DMS 273 (cell line): ENCODE measurements at regions not wholly inside any gene's neighbourhood (a gene's known extent, or its start where the extent isn't known, plus 50 kb on each side); places are given as distances from the start of the nearest gene placed in this dataset.
"Not testable (repeated sequence)": the region's sequence is repeated elsewhere in the genome, so short reads cannot be mapped to it uniquely, and the experiment has no call there.

Source experiments
- DNase-seq: peaks from one replicate; lab custom pipeline; 2025; ENCODE audit not compliant: unreplicated experiment; lab: John Stamatoyannopoulos, UW

DNA sequence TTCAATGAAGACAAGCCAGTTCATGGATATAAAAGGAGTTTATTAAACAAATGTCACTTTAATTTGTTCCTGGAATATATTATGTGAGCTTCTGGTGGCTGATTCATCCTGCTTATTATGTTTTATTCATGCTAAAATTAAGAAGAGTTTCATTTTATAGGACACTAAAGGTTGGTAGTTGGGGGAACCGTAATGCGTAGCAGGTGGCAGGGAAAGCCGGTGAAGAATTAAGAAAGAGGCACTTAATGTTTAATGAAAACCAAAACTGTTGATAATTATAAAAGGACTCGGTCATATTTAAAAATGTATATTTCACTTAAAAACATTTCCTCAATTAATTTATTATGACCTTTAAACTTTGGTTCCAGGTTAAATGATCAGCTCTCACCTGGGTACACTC is 94.3 kb downstream of the XKR3 start:
- DNase-seq, result not testable (repeated sequence)

DNA sequence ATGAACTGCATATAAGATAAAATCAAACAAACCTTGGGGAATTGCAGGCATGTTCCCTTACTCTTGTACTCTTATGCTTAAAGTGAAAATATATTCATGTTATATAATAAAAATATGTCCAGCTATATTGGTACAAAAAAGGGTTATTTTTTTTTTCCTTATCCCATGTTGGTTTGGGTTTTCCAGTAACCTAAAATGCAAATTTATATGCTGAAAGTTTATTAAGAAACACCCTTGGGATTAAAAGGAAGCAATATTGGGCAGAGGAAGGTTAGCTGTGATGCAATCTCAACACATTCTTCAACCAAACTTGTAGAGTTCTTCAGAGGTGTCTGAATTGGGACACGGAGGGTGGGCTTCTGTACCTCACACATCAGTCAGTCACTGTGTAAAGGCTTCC is 97.7 kb downstream of the XKR3 start:
- DNase-seq, result not testable (repeated sequence)

DNA sequence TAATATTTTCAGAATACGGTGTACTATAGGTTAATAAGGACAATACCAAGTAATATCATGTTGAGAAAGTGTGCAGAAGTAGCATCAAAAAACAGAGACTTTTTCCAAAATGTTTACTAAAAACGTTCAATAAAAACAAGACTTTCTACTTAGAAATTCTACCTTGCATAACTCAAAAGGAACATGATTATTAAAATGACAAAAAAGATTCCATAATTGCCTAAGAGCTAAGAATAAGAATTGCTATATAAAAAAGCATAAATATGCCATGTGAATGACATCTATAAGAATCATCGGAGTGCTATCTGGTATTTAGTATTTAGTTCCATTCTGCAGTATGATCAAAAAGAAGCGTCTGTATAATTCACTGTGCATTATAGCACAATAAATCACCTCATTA is 102.0 kb downstream of the XKR3 start:
- DNase-seq, result not testable (repeated sequence)

DNA sequence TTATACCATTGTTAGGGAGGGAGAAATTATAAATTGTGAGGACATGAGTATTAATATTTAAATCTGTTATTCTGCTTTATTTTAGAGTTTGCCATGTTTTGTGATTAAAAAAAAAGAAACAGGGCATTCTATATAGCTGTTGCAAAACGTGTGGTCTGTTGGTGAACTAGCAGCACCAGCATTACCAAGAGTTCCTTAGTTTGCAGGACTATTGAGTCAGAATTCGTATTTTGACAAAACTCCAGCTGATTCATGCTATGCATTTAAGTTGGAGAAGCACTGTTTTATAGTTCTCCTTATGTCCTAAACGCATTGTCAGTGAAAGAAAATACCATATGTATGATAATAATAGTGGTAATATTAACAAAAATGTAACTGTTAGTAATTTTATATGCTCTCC is 102.6 kb downstream of the XKR3 start:
- DNase-seq, result not testable (repeated sequence)

DNA sequence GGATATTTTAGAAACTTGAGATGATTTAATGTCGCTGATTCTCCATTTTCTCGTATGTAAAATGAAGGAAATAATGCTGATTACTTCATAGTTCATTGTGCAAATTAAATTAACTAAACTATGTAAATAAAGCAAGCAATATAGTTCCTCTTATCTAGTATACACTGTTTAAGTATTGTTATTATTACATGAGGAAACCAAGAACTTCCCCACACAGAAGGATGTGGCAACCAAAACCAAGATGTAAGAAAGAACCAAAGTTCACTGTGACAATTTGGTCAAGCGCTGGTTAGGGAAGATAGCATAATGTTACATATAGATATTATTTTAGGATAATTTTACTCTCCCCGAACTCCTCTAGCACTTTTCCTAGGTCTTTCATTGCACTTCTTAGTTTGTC is 103.2 kb downstream of the XKR3 start:
- no peak for DNase-seq

DNA sequence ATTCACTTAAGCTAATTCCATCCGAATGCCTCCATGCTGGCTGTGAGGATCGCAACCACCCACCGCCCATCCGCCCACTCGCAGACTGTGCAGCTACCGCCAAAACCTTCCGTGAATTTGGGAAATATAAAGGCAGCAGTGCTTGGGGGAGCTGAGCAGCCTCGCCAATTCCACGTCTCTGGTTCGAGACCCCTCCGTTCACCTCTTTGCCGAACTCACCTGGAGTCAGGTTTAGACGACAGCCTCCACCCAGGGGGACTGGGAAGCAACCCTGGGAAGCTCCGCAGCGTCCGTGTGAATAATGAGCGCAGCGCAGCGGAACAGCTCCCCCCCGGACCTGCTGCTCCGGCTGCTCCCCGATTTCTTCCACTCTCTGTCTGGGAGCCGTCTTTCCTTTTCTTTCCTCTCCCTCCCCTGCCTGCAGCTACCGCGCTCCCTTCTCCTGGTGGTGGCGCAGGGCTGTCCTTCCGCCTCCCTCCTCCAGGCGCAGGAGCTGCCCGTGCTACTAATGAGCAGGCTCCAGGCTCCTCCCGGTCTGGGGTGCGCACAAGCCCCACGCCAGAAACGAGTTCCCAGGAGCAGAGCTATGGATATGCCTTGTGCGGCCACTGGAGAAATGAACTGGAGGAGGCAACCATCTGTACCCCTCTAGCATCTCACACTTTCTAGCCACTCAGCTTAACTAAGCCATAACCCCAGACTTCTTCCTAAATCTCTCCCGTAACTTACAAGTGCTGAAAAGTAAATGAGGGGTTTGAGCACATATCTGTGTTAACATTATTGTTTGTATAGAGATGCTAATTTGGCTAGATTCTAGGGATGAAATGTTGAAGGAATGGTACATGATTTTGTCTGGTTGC is 107.3 kb downstream of the XKR3 start:
- no peak for DNase-seq

DNA sequence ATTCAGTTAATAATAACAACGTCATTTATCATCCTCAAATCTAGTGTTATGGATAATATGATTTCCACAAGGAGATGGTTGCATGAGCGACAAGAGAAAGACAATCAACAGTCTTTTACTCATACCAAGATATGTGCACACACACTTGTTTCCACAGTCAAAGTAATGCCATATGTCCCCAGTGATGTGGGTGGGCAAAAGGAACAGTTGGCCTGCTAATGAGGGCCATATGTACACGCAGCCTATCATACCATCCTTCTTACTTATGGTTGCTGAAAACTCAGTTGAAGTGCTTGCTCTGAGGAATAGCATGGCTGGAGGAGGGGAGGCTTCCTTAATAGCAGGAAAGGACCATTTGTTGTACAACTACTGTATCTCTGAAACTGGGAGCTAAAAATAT is 110.6 kb downstream of the XKR3 start:
- DNase-seq, result peak; percentile 25

DNA sequence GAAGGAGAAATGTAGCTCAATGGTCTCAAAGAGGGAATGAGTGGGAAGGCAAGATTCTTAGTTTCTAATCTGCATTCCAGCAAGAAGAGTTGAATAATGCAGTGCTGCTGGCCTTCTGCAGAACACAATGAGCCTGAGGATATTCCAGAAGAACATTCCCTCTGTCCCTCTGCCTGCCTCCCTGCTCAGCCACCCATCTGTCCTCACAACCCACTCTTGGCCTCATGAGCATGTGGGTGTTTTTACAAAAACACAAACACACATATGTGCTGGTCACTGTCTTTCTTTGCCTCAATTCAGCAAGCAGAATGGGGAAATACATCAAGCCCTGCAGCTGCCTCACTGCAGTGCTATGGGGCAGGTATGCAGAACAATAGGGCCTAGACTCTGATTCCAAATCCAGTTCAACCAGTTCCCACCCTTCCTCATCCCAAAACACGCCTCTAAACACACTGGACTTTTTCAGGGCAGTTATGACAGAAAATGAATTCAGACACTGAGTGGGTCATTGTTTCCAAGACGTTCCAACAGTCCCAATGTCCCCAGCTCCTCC is 109.8 kb upstream of the CCT8L2 start:
- not testable (repeated sequence) for DNase-seq

DNA sequence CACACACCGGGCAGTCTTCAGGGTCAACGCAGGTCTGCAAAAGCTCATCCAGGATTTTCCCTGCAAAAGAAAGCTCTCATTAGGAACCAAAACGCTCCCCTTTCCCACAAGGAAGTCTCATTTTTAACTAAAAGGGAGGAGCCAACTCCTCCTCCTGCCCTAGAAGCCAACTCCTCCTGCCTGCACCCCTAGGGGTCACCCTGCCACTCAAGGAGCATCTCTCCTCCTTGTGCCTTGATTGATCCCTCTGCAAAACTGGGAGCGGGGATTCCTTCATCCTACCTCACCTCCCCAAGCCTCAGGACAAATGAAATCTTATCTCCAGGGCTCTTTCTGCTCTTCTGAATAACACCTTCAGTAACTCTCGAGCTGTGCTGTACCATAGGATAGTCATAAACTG is 107.8 kb upstream of the CCT8L2 start:
- DNase-seq, result not testable (repeated sequence)

DNA sequence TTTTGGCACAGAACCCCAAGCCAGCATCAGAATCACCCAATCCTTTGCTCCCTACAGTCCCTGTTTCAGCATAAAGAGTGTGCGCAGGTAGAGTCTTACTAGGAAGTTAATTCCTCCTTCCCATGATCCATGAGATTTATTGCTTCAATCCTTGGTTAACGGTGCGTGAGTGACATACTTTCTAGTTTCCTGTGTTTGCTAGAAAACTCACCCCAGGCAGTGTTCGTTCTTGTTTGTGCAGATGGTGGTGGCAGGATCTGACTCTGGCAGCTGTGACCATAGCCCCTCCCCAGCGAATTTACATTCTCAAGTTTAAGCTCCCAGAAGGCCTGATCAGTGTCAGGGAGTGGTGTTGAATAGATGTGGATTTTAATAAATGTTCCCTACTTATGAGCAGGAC is 106.7 kb upstream of the CCT8L2 start:
- no peak for DNase-seq

DNA sequence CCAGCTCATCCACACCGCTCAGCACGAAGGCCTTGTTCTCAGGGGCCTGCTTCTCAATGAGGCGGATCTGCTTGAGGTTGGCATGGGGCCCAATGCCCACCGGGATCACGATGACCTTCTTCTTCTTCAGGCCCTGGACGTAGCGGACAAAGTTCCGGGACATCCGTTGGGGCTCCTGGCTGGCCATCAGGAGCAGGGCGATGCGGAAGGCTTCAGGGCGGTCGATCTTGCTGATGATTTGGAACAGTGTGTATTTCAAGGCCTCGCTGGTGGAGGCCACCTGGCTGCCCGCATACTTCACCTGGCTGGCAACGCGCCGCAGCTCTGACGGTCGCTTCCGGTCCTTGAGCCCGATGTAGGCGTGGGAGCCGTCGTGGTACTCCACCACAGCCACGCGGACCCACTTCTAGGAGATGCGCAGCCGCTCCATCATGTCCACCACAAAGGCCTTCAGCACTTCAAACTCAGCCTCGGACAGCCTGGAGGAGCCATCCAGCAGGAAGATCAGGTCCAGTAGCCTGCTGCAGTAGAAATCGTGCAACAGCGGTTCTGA is 105.0 kb upstream of the CCT8L2 start:
- not testable (repeated sequence) for DNase-seq

DNA sequence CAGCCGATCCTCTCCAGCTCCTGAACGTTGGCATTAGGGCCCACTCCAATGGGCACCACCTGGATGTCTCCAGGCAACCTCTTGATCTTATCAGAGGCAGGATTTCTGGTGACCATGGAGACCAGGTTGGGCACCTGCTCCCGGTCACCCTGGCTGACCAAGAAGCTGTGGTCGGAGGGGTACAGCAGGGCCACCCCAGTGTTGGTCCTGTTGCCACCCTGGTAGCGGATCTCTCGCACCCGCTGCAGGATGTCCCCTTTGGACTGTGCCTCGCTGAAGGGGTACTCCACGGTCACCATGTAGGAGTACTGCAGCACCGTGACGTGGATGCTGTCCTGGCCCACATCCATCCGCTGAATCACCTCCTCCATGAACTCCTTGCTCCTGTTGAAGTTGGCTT is 104.3 kb upstream of the CCT8L2 start:
- not testable (repeated sequence) for DNase-seq

DNA sequence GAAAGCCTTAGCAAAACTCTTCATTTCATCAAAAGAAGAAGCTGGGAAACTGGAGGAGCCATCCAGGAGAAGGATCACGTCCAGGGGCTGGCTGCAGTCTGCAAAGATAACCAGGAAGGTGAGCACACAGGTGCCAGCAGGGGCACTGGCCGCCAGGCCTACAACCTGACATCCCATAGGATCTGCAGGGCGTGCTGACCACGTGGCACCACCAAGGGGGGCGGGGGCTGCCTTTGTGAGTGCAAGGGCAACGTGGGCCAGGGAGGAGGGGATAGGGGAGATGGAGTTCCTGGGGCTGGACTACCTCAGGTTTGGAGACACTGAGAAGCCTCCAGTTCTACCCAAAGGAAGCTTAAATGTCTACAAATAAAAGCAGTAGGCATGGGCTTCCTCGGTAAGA is 102.7 kb upstream of the CCT8L2 start:
- no peak for DNase-seq

DNA sequence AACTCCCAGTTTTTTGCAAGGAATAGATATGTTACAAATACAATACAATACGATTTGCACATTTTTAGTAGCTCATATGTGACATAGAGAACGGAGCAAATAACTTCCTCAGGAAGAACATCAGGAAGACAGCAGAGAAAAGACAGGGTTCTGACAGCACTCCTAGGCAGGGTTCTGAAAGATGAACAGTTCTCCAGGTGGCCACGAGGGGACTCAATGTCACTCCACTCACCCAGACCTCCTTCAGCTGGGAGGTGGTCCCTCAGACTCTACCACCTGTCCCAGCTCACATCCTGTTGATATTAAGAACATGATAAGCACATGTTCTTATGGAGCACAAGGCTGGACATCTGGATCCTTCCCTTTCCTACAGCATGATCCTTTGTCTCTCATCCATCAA is 101.1 kb upstream of the CCT8L2 start:
- DNase-seq, result not testable (repeated sequence)

DNA sequence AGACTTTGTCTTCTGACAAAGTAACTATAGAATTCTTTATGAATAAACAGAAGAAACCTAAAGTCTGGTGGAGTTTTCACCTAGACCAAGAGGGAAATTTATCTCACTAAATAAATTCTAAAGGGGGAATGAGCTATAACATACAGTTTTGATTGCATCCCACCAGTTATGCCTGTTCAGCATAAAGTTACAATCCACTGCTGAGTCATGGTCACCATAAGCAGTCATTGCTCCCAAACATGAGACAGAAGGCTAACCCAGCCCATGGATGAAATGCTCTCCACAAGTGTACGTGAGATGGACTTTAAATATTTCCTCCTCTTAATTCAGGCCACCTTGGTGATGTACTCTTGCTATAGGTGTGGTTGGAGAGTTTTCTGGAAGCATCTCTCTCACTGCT is 96.7 kb upstream of the CCT8L2 start:
- DNase-seq, result not testable (repeated sequence)

DNA sequence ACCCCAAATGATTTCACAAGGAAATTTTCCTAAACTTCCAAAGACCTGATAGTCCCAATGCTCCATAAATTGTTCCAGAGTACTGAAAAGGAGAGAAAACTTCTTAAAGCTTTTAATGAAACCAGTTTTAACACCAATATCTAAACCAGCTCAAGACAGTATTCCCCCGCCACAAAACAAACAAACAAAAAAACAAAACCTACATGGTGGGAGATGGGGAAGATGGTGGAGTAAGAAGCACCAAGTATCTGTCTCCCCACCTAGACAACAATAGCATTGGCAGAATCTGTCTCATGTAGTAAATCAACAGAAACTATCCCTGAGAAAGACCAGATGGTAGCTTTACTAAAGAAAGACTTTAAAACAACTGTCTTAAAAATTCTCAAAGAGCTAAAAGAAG is 88.7 kb upstream of the CCT8L2 start:
- DNase-seq, result not testable (repeated sequence)

DNA sequence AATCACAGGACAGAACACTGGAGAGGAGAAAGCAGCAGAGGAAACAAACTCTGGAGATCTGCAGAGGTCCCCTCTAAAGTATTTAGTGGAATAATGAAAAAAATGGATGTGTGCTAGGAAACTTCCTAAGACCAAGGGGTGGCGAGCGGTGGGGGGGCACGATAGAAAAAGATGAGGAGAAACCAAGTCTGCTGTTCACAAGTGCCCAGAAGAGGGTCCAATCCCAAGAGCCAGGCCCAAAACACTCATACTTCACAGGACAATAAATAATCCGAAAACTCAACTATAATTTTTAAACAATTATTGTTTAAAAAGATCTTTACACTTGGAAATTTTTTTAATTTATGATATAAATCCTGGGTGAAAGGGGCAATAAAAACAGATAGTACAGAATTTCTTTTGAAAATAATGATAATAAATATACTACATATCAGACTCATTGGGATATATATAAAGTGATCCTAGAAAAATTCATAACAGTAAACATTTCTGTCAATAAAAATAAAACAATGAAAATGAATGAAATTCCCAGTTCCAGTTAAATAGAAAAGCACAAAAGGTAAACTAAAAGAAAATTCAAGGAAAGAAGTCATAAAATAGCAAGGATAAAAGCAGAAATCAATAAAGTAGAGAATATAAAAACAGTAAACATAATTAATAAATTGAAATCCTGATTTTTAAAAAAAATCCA is 87.7 kb upstream of the CCT8L2 start:
- DNase-seq, result not testable (repeated sequence)

DNA sequence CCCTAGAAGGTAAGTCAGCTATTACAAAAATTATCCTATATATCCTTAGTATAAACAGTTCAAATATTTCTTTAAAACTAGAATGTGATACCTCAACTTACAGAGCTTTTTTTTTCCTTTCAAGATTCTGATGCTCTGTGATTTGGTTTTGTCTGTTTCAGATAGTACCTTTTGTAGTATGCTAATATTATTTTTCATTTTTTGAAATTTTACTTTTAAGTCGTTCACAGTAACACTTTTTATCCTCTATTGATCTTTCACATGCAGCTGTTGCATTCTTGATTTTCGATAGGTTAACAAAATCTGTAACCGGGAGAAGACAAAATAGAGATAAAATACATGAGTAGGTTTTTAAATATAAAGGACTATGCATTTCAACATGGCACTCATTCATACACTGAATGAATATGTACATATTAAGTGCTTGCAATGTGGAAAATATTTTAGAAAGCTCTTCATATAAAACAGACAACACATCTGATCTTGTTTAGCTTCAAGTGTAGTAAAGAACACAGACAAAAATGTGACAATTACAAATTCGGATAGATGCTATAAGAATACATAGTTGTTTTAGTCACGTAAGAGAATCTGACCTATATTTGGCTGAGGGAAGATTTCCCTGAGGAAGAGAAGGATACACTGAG is 86.7 kb upstream of the CCT8L2 start:
- not testable (repeated sequence) for DNase-seq

DNA sequence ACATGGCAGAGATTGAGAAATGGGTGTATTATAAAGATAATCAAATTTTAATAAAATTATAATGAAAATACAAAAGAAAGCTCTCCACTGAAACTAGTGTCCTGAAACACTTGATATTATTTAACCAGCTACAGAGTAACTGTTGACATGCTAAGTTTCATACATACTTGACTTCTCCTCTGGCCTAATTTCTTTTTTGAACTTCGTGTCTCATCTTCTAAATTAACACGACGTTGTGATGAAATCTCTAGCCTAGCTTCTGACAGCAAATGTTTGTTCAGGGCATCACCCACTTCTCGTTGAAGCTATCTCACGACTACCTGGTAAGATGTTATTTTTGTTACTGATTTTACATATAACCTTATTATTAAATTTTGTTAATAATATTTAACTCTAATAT is 80.8 kb upstream of the CCT8L2 start:
- not testable (repeated sequence) for DNase-seq

DNA sequence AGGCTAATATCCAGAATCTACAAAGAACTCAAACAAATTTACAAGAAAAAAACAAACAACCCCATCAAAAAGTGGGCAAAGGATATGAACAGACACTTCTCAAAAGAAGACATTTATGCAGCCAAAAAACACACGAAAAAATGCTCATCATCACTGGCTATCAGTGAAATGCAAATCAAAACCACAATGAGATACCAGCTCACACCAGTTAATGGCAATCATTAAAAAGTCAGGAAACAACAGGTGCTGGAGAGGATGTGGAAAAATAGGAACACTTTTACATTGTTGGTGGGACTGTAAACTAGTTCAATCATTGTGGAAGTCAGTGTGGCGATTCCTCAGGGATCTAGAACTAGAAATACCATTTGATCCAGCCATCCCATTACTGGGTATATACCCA is 73.0 kb upstream of the CCT8L2 start:
- not testable (repeated sequence) for DNase-seq

DNA sequence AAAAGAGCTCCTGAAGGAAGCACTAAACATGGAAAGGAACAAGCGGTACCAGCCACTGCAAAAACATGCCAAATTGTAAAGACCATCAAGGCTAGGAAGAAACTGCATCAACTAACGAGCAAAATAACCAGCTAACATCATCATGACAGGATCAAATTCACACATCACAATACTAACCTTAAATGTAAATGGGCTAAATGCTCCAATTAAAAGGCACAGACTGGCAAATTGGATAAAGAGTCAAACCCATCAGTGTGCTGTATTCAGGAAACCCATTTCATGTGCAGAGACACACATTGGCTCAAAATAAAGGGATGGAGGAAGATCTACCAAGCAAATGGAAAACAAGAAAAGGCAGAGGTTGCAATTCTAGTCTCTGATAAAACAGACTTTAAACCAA is 69.7 kb upstream of the CCT8L2 start:
- not testable (repeated sequence) for DNase-seq
